ENCODE measurements at regions not wholly inside any gene's neighbourhood (a gene's known extent, or its start where the extent isn't known, plus 50 kb on each side); places are given as distances from the start of the nearest gene placed in this dataset.
"Not testable (repeated sequence)": the region's sequence is repeated elsewhere in the genome, so short reads cannot be mapped to it uniquely, and the experiment has no call there.

DNA sequence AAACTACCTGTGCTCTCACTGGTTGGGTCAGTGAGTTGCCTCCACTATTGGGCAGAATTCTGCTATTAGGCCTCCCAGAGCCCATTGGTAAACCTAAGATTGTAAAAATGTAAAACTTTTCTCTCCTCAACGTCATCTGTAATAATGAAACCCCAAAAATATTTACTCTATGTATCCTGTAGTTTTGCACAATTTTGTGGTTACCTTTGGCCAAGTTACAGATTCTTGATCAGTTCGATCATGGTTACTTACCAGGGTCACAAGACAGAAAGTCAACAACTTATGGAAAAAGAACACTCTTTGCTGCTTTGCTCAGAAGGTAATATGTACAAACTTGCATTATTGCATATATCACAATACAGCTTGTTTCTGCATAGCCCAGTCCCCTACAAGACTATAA, 83.7 kb upstream of the KIF2A start:
- not testable (repeated sequence) for H3K36me3 ChIP-seq (ENCODE audit: insufficient read depth, low read length); H3K27me3 ChIP-seq (ENCODE audit: control insufficient read depth in 1 of 2, insufficient read depth in 2 of 2, low read length in 2 of 2); H3K9me3 ChIP-seq (ENCODE audit: low read length); H3K4me3 ChIP-seq (ENCODE audit: low read depth in 1 of 2, low read length in 2 of 2); H3K4me1 ChIP-seq (ENCODE audit: insufficient read depth, low read length); H3K27ac ChIP-seq (ENCODE audit: low read depth, low read length); H3K9ac ChIP-seq (ENCODE audit: low read length)

DNA sequence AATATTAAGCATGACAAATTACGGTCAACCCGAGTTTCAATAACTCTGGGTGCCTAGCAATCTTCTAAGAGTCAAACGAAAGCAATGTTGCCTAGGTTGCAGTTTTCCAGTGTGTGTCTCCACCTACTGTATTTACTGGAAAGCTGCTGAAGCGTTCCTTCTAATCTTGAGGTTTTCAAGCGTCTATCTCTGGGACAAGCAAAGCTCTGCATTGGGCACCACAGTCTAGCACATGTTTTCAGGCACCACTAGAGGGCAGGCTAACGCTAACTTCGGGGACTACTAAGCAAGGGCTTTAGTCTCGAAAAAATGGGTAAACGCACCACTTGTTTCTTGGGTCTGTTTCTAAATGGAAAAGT, 82.7 kb upstream of the KIF2A start:
- H3K36me3 ChIP-seq (ENCODE audit: insufficient read depth, low read length); H3K9ac ChIP-seq (ENCODE audit: low read length); H3K4me3 ChIP-seq (ENCODE audit: low read depth in 1 of 2, low read length in 2 of 2); H3K27ac ChIP-seq (ENCODE audit: low read depth, low read length); H3K9me3 ChIP-seq (ENCODE audit: low read length); H3K27me3 ChIP-seq (ENCODE audit: control insufficient read depth in 1 of 2, insufficient read depth in 2 of 2, low read length in 2 of 2); H3K4me1 ChIP-seq (ENCODE audit: insufficient read depth, low read length): not testable (repeated sequence)

DNA sequence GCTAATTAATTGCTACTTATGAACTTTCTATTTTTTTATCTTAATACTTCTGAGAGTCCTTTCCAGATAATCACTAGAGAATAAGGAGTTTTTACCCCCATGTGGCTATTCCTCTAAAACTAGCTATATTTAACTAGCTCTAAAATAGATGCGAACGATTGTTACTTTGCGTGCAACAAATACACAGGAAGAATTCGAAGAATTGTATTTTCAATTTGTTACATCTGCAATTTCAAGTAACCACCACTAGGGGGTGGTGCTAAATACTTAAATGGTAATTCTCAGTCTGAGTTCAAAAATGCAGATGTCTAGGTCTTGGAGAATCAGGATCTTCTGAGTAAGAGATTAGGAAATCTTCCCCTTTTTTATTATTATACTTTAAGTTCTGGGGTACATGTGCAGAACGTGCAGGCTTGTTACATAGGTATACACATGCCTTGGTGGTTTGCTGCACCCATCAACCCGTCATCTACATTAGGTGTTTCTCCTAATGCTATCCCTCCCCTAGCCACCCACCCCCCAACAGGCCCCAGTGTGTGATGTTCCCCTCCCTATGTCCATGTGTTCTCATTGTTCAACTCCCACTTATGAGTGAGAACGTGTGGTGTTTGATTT, 80.9 kb upstream of the KIF2A start:
- H3K27me3 ChIP-seq (ENCODE audit: control insufficient read depth in 1 of 2, insufficient read depth in 2 of 2, low read length in 2 of 2); H3K27ac ChIP-seq (ENCODE audit: low read depth, low read length); H3K36me3 ChIP-seq (ENCODE audit: insufficient read depth, low read length); H3K9ac ChIP-seq (ENCODE audit: low read length); H3K4me3 ChIP-seq (ENCODE audit: low read depth in 1 of 2, low read length in 2 of 2); H3K9me3 ChIP-seq (ENCODE audit: low read length); H3K4me1 ChIP-seq (ENCODE audit: insufficient read depth, low read length): not testable (repeated sequence)

DNA sequence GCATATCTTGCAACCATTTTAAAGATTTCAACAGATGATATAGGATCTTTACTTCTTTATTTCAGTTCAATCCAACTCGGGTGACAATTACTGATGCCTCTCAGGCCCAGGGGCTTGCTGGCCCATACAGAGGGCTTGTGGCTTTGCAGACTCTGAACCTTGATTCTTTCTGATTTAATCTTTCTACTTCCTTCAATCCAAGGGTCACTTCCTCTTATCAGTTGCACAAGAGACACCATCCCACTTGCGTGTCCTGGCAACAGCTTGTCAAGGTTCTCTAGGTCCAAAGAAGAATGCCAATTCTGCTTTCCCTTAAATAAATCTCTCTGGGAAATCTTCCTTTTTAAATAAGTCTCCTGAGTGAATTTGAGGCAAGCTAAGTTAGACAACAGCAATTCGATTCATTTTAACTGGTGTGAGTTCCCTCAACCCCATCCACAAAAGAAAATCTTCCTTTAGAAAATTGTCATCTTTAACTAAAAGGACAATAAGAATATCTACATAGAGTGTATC, 75.1 kb upstream of the KIF2A start:
- not testable (repeated sequence) for H3K4me3 ChIP-seq (ENCODE audit: low read depth in 1 of 2, low read length in 2 of 2); H3K9me3 ChIP-seq (ENCODE audit: low read length); H3K9ac ChIP-seq (ENCODE audit: low read length); H3K4me1 ChIP-seq (ENCODE audit: insufficient read depth, low read length); H3K27me3 ChIP-seq (ENCODE audit: control insufficient read depth in 1 of 2, insufficient read depth in 2 of 2, low read length in 2 of 2); H3K36me3 ChIP-seq (ENCODE audit: insufficient read depth, low read length); H3K27ac ChIP-seq (ENCODE audit: low read depth, low read length)

DNA sequence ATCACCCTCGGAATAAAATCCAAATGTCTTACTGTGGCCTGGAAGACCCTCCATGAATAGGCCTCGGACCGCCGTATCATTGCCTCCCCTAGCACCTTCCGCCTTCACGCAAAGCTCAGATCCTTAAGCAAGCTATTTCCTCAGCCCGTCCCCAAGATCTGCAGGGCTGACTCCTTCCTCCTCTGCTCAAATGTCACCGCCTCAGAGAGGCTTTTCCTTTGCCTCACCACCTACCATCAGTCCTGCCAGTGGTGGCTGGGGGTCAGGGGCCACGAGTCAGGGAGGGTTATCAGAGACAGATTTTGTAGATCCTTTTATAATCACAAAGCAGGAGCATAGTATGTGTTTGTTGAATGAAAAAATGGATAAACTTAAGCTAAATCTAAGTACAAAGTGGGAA, 74.4 kb upstream of the KIF2A start:
- Histone ChIP-seq H3K27me3 (ENCODE audit: control insufficient read depth in 1 of 2, insufficient read depth in 2 of 2, low read length in 2 of 2) (no peaks in the 10 kb centered on the region), H3K4me3 (ENCODE audit: low read depth in 1 of 2, low read length in 2 of 2) (no peak overlapping the region), H3K9ac (ENCODE audit: low read length) (no peak overlapping the region), H3K4me1 (ENCODE audit: insufficient read depth, low read length) (no peaks in the 10 kb centered on the region), H3K27ac (ENCODE audit: low read depth, low read length) (no peak overlapping the region), H3K9me3 (ENCODE audit: low read length) (no peaks in the 10 kb centered on the region), H3K36me3 (ENCODE audit: insufficient read depth, low read length) (no peaks in the 10 kb centered on the region)

DNA sequence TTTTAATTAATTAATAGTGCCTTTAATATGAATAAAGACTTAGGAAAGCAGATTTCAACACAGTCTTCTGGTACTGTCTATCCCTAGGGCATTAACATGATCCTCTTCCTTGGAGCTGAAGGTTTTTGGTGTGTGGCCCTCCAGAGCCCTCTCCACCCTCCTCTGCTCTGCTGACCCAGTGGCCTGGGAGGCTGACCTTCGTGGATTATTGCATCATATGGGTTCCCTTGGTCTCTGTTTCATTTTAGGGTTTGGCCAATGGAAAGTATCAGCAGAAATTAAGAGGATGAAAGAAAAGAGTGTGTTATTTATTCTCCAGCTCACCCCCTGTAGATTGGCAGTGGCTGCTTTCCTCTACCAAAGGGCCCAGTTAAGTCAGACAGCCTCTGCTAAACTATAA, 73.8 kb upstream of the KIF2A start:
- not testable (repeated sequence) for H3K27me3 ChIP-seq (ENCODE audit: control insufficient read depth in 1 of 2, insufficient read depth in 2 of 2, low read length in 2 of 2); H3K4me1 ChIP-seq (ENCODE audit: insufficient read depth, low read length); H3K36me3 ChIP-seq (ENCODE audit: insufficient read depth, low read length)

DNA sequence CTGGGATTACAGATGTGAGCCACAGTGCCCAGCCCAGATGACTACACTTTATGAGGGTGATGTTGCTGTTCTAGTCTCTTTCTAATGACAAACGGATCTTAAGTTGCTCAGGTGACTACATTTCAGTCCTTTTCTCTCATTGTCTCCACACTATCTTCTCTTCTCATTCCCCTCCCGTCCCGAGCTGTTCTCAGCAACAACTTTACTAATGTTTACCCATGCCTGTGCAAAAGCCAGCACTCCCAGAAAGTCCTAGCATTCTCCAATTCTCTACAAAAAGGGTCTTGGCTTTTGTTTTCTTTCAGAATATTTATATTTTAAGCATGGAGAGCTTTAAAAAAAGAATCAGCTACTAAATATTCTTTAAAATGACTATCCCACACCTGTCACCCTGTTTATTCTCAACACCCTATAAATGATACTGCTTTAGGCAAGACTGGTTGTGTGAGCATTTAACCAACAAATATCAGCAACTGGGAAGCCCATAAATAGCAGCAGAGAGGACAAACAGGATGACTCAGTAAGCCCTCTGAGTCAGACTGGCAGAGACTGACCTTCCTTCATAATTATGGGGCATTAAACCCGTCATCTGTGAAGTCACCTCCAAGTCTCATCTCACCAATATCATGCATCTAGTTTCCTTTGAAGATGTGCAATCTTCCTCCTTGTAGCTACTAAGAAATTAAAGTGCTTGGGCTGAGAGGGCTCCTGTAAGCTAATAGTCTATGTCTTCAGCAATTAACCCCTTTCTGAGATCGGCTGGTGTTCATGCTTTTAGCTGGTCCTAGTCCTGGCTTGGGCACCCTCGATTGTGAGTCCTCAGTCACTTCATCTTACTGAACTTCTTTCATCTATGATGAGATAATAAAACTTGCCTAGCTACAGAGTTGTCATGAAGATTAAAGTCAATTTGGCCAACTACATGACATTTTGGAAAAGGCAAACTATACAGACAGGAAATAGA, 72.6 kb upstream of the KIF2A start:
- not testable (repeated sequence) for H3K27ac ChIP-seq (ENCODE audit: low read depth, low read length); H3K36me3 ChIP-seq (ENCODE audit: insufficient read depth, low read length)

More for the DNA sequence above, 73.8 kb upstream of the KIF2A start:
- H3K4me3 ChIP-seq (ENCODE audit: low read depth in 1 of 2, low read length in 2 of 2); H3K9me3 ChIP-seq (ENCODE audit: low read length); H3K27ac ChIP-seq (ENCODE audit: low read depth, low read length); H3K9ac ChIP-seq (ENCODE audit: low read length): not testable (repeated sequence)

DNA sequence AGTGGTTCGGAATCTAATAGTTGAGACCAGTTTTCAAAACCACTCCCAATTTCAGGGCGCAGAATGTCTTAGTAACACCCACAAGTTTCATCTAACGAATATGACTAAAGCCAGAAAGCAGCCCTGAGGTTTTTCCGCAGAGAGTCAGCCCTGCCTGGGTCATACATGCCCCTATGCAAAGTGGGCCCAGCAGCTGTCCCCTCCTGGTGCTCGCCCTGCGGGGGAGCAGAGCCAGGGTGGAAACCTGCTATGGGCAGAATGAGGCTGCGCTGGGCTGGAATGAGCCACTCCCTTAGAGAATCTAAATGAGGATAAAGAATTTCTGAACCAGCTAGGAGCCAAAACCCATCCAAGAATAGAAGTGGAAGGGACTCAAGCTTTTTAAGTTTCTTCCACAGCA, 69.4 kb upstream of the KIF2A start:
- not testable (repeated sequence) for H3K27ac ChIP-seq (ENCODE audit: low read depth, low read length); H3K36me3 ChIP-seq (ENCODE audit: insufficient read depth, low read length); H3K9ac ChIP-seq (ENCODE audit: low read length); H3K9me3 ChIP-seq (ENCODE audit: low read length); H3K4me1 ChIP-seq (ENCODE audit: insufficient read depth, low read length); H3K4me3 ChIP-seq (ENCODE audit: low read depth in 1 of 2, low read length in 2 of 2); H3K27me3 ChIP-seq (ENCODE audit: control insufficient read depth in 1 of 2, insufficient read depth in 2 of 2, low read length in 2 of 2)

More for the DNA sequence above, 72.6 kb upstream of the KIF2A start:
- H3K4me3 ChIP-seq (ENCODE audit: low read depth in 1 of 2, low read length in 2 of 2); H3K27me3 ChIP-seq (ENCODE audit: control insufficient read depth in 1 of 2, insufficient read depth in 2 of 2, low read length in 2 of 2); H3K4me1 ChIP-seq (ENCODE audit: insufficient read depth, low read length); H3K9ac ChIP-seq (ENCODE audit: low read length); H3K9me3 ChIP-seq (ENCODE audit: low read length): not testable (repeated sequence)

DNA sequence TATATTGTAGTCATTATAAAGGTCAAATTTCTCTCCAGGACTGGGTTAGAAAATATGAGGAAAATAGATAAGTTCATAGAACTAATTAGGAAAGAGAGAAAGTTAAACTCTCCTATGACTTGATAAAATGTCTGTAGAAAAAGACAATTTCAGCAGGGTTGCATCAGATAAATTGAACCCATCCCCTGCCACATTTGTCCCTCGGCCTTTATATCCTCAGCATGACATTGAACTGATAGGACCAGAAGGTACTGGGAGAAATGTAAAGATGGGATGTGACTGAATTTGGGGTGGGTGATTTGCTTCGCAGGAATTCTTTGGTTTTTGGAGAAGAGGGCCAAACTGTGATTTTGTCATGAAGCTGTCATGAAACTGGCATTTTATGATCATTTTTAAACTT, 68.1 kb upstream of the KIF2A start:
- H3K27me3 ChIP-seq (ENCODE audit: control insufficient read depth in 1 of 2, insufficient read depth in 2 of 2, low read length in 2 of 2): not testable (repeated sequence)

DNA sequence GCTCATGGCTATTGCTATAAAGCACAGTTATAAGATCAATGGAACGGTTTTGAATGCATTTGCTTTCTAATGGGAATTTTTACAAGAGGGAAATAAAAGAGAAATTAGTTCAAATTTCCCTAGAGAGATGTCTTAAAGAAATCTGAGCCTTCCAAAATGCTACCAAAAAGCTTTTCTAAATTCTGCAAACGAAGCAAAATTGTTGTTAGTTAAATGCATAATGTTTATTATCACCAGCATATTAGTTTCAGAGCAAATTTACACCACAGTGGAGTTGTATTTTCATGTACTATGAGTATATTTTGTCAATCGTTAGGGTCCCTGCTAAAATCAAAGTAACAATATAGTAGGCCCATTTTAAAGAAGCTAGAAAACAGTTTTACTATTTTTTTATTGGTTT, 67.4 kb upstream of the KIF2A start:
- not testable (repeated sequence) for H3K36me3 ChIP-seq (ENCODE audit: insufficient read depth, low read length); H3K4me3 ChIP-seq (ENCODE audit: low read depth in 1 of 2, low read length in 2 of 2)

More for the DNA sequence above, 68.1 kb upstream of the KIF2A start:
- H3K4me1 ChIP-seq (ENCODE audit: insufficient read depth, low read length); H3K4me3 ChIP-seq (ENCODE audit: low read depth in 1 of 2, low read length in 2 of 2); H3K36me3 ChIP-seq (ENCODE audit: insufficient read depth, low read length); H3K9ac ChIP-seq (ENCODE audit: low read length); H3K27ac ChIP-seq (ENCODE audit: low read depth, low read length); H3K9me3 ChIP-seq (ENCODE audit: low read length): not testable (repeated sequence)

DNA sequence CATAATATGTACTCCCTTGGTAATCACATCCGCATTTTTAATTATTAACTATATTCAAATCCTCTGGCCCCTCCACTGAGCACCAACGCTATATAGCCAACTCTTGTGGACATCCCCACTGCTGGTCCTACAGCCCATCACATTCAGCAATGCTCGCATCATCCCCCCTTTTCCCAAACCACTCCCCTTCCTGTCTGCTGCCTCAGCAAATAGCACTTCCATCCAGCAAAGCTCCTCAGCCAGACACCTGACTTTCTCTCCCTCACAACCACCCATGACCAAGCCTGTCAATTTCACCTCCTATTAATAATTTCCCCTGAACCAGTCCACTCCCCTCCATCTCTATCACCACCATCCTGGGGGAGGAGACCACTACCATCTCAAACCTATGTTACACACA, 65.5 kb upstream of the KIF2A start:
- not testable (repeated sequence) for H3K9me3 ChIP-seq (ENCODE audit: low read length); H3K4me3 ChIP-seq (ENCODE audit: low read depth in 1 of 2, low read length in 2 of 2); H3K4me1 ChIP-seq (ENCODE audit: insufficient read depth, low read length); H3K27ac ChIP-seq (ENCODE audit: low read depth, low read length); H3K9ac ChIP-seq (ENCODE audit: low read length); H3K27me3 ChIP-seq (ENCODE audit: control insufficient read depth in 1 of 2, insufficient read depth in 2 of 2, low read length in 2 of 2); H3K36me3 ChIP-seq (ENCODE audit: insufficient read depth, low read length)

More for the DNA sequence above, 67.4 kb upstream of the KIF2A start:
- H3K9ac ChIP-seq (ENCODE audit: low read length); H3K4me1 ChIP-seq (ENCODE audit: insufficient read depth, low read length); H3K27me3 ChIP-seq (ENCODE audit: control insufficient read depth in 1 of 2, insufficient read depth in 2 of 2, low read length in 2 of 2); H3K27ac ChIP-seq (ENCODE audit: low read depth, low read length); H3K9me3 ChIP-seq (ENCODE audit: low read length): not testable (repeated sequence)

DNA sequence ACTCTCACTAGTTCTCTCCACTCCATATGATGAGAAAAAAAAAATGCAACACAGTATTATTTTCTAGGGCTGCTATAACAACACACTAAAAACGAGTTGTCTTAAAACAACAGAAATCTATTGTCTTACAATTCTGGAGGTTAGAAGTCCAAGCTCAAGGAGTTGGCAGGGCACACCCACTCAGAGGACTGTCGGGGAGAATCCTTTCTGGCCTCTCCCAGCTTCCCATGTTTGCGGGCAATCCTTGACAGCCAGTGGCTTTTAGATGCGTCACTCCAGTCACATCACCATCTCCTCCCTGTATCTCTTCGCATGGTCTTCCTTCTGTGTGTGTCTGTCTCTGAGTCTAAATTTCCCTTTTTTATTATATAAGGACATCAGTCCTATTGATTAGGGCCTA, 64.0 kb upstream of the KIF2A start:
- H3K9ac ChIP-seq (ENCODE audit: low read length); H3K4me1 ChIP-seq (ENCODE audit: insufficient read depth, low read length); H3K27me3 ChIP-seq (ENCODE audit: control insufficient read depth in 1 of 2, insufficient read depth in 2 of 2, low read length in 2 of 2); H3K27ac ChIP-seq (ENCODE audit: low read depth, low read length); H3K4me3 ChIP-seq (ENCODE audit: low read depth in 1 of 2, low read length in 2 of 2); H3K36me3 ChIP-seq (ENCODE audit: insufficient read depth, low read length); H3K9me3 ChIP-seq (ENCODE audit: low read length): not testable (repeated sequence)

Data from muscle layer of colon (tissue), 2 donors.